Stimulated activated memory B cell treated with anti-CD40 and anti-IgM and Interleukin-4, amounts not matched to agents 10 μg/mL and 1 μg/mL and 100 μg/mL, for 72 hours (primary cell): ENCODE measurements at regions not wholly inside any gene's neighbourhood (a gene's known extent, or its start where the extent isn't known, plus 50 kb on each side); places are given as distances from the start of the nearest gene placed in this dataset.

ENCODE experiments used
- ATAC-seq: fragments of 150-1000 bp; cut with Tn5 transposase; 2 replicates; pipeline ENCODE4 v1.10.0; 2021
- H3K27ac Mint-ChIP-seq: one replicate; pipeline ENCODE4 v1.8.0; 2022; ENCODE audit warnings: mild to moderate bottlenecking, mixed read lengths
- H3K27me3 Mint-ChIP-seq: one replicate; pipeline ENCODE4 v1.8.0; 2022; ENCODE audit warnings: mixed read lengths
- H3K36me3 Mint-ChIP-seq: one replicate; pipeline ENCODE4 v1.8.0; 2022; ENCODE audit warnings: mixed read lengths
- H3K4me1 Mint-ChIP-seq: one replicate; pipeline ENCODE4 v1.8.0; 2022; ENCODE audit warnings: mixed read lengths
- H3K4me3 Mint-ChIP-seq: one replicate; pipeline ENCODE4 v1.8.0; 2022; ENCODE audit warnings: mild to moderate bottlenecking, moderate library complexity, mixed read lengths
- H3K9me3 Mint-ChIP-seq: one replicate; pipeline ENCODE4 v1.8.0; 2022; ENCODE audit warnings: mixed read lengths

- peak; percentile 51 for ATAC-seq
- no peak overlapping the region for H3K4me3 Mint-ChIP-seq
- H3K36me3 Mint-ChIP-seq = no peaks in the 10 kb centered on the region
- H3K27me3 Mint-ChIP-seq = no peaks in the 10 kb centered on the region
- H3K4me1 Mint-ChIP-seq = peaks cover 5% of the 10 kb centered on the region
- no peaks in the 10 kb centered on the region for H3K9me3 Mint-ChIP-seq
- H3K27ac Mint-ChIP-seq = no peak overlapping the region
Observed at GRCh38 chr10:62554632-62555199, 180.5 kb downstream of the ZNF365 start.

GRCh38 chr10:62559481-62560200 lies 185.5 kb downstream of the ZNF365 start:
- no peaks in the 10 kb centered on the region for H3K36me3 Mint-ChIP-seq
- peaks cover 17% of the 10 kb centered on the region for H3K4me1 Mint-ChIP-seq
- H3K27ac Mint-ChIP-seq = no peak overlapping the region
- no peak overlapping the region for H3K4me3 Mint-ChIP-seq
- H3K27me3 Mint-ChIP-seq = no peaks in the 10 kb centered on the region
- no peaks in the 10 kb centered on the region for H3K9me3 Mint-ChIP-seq
- ATAC-seq = no peak

- H3K27ac Mint-ChIP-seq = no peak overlapping the region
- H3K4me1 Mint-ChIP-seq = peaks cover 16% of the 10 kb centered on the region
- no peaks in the 10 kb centered on the region for H3K27me3 Mint-ChIP-seq
- ATAC-seq = no peak
- H3K4me3 Mint-ChIP-seq = no peak overlapping the region
- H3K36me3 Mint-ChIP-seq = no peaks in the 10 kb centered on the region
- no peaks in the 10 kb centered on the region for H3K9me3 Mint-ChIP-seq
Observed at GRCh38 chr10:62560201-62560819, 186.1 kb downstream of the ZNF365 start.

GRCh38 chr10:62561151-62561550 lies 187.0 kb downstream of the ZNF365 start:
- no peak for ATAC-seq
- Mint-ChIP-seq H3K4me1 (peaks cover 16% of the 10 kb centered on the region), H3K4me3 (no peak overlapping the region), H3K9me3 (no peaks in the 10 kb centered on the region), H3K36me3 (no peaks in the 10 kb centered on the region), H3K27ac (no peak overlapping the region), H3K27me3 (no peaks in the 10 kb centered on the region)

- no peaks in the 10 kb centered on the region for H3K9me3 Mint-ChIP-seq
- ATAC-seq = no peak
- no peak overlapping the region for H3K4me3 Mint-ChIP-seq
Observed at GRCh38 chr10:62562101-62562500, 187.9 kb downstream of the ZNF365 start.

GRCh38 chr10:62562795-62563194 lies 188.6 kb downstream of the ZNF365 start:
- Mint-ChIP-seq H3K27ac (no peak overlapping the region), H3K36me3 (no peaks in the 10 kb centered on the region), H3K4me3 (no peak overlapping the region), H3K4me1 (peaks cover 16% of the 10 kb centered on the region), H3K27me3 (no peaks in the 10 kb centered on the region), H3K9me3 (no peaks in the 10 kb centered on the region)
- peak; percentile 8 for ATAC-seq

More at GRCh38 chr10:62562101-62562500, 187.9 kb downstream of the ZNF365 start:
- Mint-ChIP-seq H3K27ac (no peak overlapping the region), H3K4me1 (peaks cover 16% of the 10 kb centered on the region), H3K36me3 (no peaks in the 10 kb centered on the region), H3K27me3 (no peaks in the 10 kb centered on the region)

GRCh38 chr10:62573929-62574328 lies 199.8 kb downstream of the ZNF365 start:
- H3K36me3 Mint-ChIP-seq = no peaks in the 10 kb centered on the region
- no peaks in the 10 kb centered on the region for H3K27me3 Mint-ChIP-seq
- no peaks in the 10 kb centered on the region for H3K9me3 Mint-ChIP-seq
- no peaks in the 10 kb centered on the region for H3K4me1 Mint-ChIP-seq
- ATAC-seq = no peak
- no peak overlapping the region for H3K4me3 Mint-ChIP-seq
- H3K27ac Mint-ChIP-seq = no peak overlapping the region

GRCh38 chr10:62577076-62577475 lies 202.9 kb downstream of the ZNF365 start:
- Mint-ChIP-seq H3K4me3 (no peak overlapping the region), H3K36me3 (no peaks in the 10 kb centered on the region), H3K9me3 (no peaks in the 10 kb centered on the region), H3K4me1 (peaks cover 7% of the 10 kb centered on the region), H3K27ac (no peak overlapping the region), H3K27me3 (no peaks in the 10 kb centered on the region)
- ATAC-seq = no peak

GRCh38 chr10:62577666-62578291 lies 203.6 kb downstream of the ZNF365 start:
- Mint-ChIP-seq H3K27me3 (no peaks in the 10 kb centered on the region), H3K9me3 (no peaks in the 10 kb centered on the region), H3K4me1 (peaks cover 9% of the 10 kb centered on the region), H3K4me3 (no peak overlapping the region), H3K36me3 (no peaks in the 10 kb centered on the region), H3K27ac (no peak overlapping the region)
- ATAC-seq = no peak

- Mint-ChIP-seq H3K4me1 (peaks cover 9% of the 10 kb centered on the region), H3K27me3 (no peaks in the 10 kb centered on the region), H3K36me3 (no peaks in the 10 kb centered on the region), H3K9me3 (no peaks in the 10 kb centered on the region), H3K4me3 (no peak overlapping the region), H3K27ac (no peak overlapping the region)
- ATAC-seq = no peak
Observed at GRCh38 chr10:62578301-62578700, 204.1 kb downstream of the ZNF365 start.

- H3K4me1 Mint-ChIP-seq = peaks cover 13% of the 10 kb centered on the region
- ATAC-seq = no peak
- no peaks in the 10 kb centered on the region for H3K36me3 Mint-ChIP-seq
- no peak overlapping the region for H3K4me3 Mint-ChIP-seq
- H3K9me3 Mint-ChIP-seq = no peaks in the 10 kb centered on the region
- no peak overlapping the region for H3K27ac Mint-ChIP-seq
- H3K27me3 Mint-ChIP-seq = no peaks in the 10 kb centered on the region
Observed at GRCh38 chr10:62578916-62579315, 204.7 kb downstream of the ZNF365 start.

GRCh38 chr10:62580396-62580795 lies 206.2 kb downstream of the ZNF365 start:
- Mint-ChIP-seq H3K36me3 (no peaks in the 10 kb centered on the region), H3K27me3 (no peaks in the 10 kb centered on the region), H3K9me3 (no peaks in the 10 kb centered on the region), H3K27ac (no peak overlapping the region), H3K4me3 (no peak overlapping the region), H3K4me1 (peaks cover 26% of the 10 kb centered on the region)
- ATAC-seq = no peak

- Mint-ChIP-seq H3K27me3 (no peaks in the 10 kb centered on the region), H3K27ac (no peak overlapping the region), H3K4me3 (no peak overlapping the region), H3K4me1 (peaks cover 31% of the 10 kb centered on the region), H3K9me3 (no peaks in the 10 kb centered on the region), H3K36me3 (no peaks in the 10 kb centered on the region)
- no peak for ATAC-seq
Observed at GRCh38 chr10:62581351-62581750, 207.2 kb downstream of the ZNF365 start.

- Mint-ChIP-seq H3K4me1 (peaks cover 32% of the 10 kb centered on the region), H3K9me3 (no peaks in the 10 kb centered on the region)
Observed at GRCh38 chr10:62582101-62582705, 208.0 kb downstream of the ZNF365 start.

GRCh38 chr10:62582804-62583208 lies 208.6 kb downstream of the ZNF365 start:
- Mint-ChIP-seq H3K27me3 (no peaks in the 10 kb centered on the region), H3K4me1 (peaks cover 32% of the 10 kb centered on the region), H3K9me3 (no peaks in the 10 kb centered on the region), H3K36me3 (no peaks in the 10 kb centered on the region), H3K27ac (no peak overlapping the region), H3K4me3 (no peak overlapping the region)
- ATAC-seq = no peak

More at GRCh38 chr10:62582101-62582705, 208.0 kb downstream of the ZNF365 start:
- no peak overlapping the region for H3K27ac Mint-ChIP-seq
- H3K4me3 Mint-ChIP-seq = no peak overlapping the region
- no peaks in the 10 kb centered on the region for H3K36me3 Mint-ChIP-seq
- H3K27me3 Mint-ChIP-seq = no peaks in the 10 kb centered on the region
- ATAC-seq = no peak
